SK-N-SH (cell line): ENCODE measurements at regions not wholly inside any gene's neighbourhood (a gene's known extent, or its start where the extent isn't known, plus 50 kb on each side); places are given as distances from the start of the nearest gene placed in this dataset.
A peak's percentile ranks its signal among the peaks of the same experiment; 100 is the strongest.

ENCODE experiments used
- CTCF ChIA-PET: fragments of 300-600, 350-600 bp; formaldehyde crosslinking; extraction: SDS; loops from one replicate; lab custom pipeline; 2021; lab: Yijun Ruan, JAX
- POLR2A ChIA-PET: fragments of 350-600 bp; sonication (Branson Sonifier 250); formaldehyde crosslinking; extraction: SDS; loops from one replicate; lab custom pipeline; 2020; ENCODE audit warnings: antibody characterized with exemption, inconsistent platforms; lab: Yijun Ruan, JAX
- DNase-seq: peaks from one replicate; pipeline ENCODE4 v3.0.0; 2012
- H2AFZ ChIP-seq: fragments of 200-600 bp; sonication (generic); 2 replicates; pipeline ENCODE4 v1.8.1; 2016; ENCODE audit warnings: antibody characterized with exemption, mild to moderate bottlenecking, low read depth
- H3F3A ChIP-seq: fragments of 200-600 bp; sonication (generic); replicated peaks from 2 replicates; pipeline ENCODE3; 2016; ENCODE audit warnings: antibody characterized with exemption, mild to moderate bottlenecking; ENCODE audit not compliant: insufficient read depth
- H3K27ac ChIP-seq, 2 experiments: fragments of 200-500 bp in 1 of 2; fragments of 200-600 bp in 1 of 2; sonication (Bioruptor generic) in 1 of 2; sonication (generic), shearing (Covaris generic) in 1 of 2; 2 replicates each; pipeline versions ENCODE4 v1.5.1 to v1.6.1; 2014 to 2016; ENCODE audit warnings: low read depth in 2 of 2, inconsistent platforms in 1 of 2, low read length in 1 of 2, mild to moderate bottlenecking in 1 of 2, mixed read lengths in 1 of 2
- H3K27me3 ChIP-seq: fragments of 200-600 bp; sonication (generic), shearing (Covaris generic); 2 replicates; pipeline ENCODE4 v1.6.1; 2016; ENCODE audit warnings: mixed run types; ENCODE audit not compliant: insufficient read depth
- H3K36me3 ChIP-seq, 2 experiments: fragments of 200-500 bp in 1 of 2; fragments of 200-600 bp in 1 of 2; sonication (Bioruptor generic) in 1 of 2; sonication (generic) in 1 of 2; replicated peaks in 1 of 2; 2 replicates each; pipeline versions ENCODE3 to v1.5.1; 2014 to 2016; ENCODE audit warnings: low read length in 1 of 2, mild to moderate bottlenecking in 1 of 2; ENCODE audit not compliant: insufficient read depth in 2 of 2, control insufficient read depth in 1 of 2
- H3K4me1 ChIP-seq, 2 experiments: fragments of 200-500 bp in 1 of 2; fragments of 200-600 bp in 1 of 2; sonication (Bioruptor generic) in 1 of 2; sonication (generic), shearing (Covaris generic) in 1 of 2; 2 replicates each; pipeline versions ENCODE4 v1.5.1 to v1.6.1; 2014 to 2016; ENCODE audit warnings: low read depth in 1 of 2, low read length in 1 of 2, mixed run types in 1 of 2; ENCODE audit not compliant: insufficient read depth in 2 of 2, control insufficient read depth in 1 of 2
- H3K4me2 ChIP-seq: fragments of 200-600 bp; sonication (generic), shearing (Covaris generic); 2 replicates; pipeline ENCODE4 v1.6.1; 2017; ENCODE audit warnings: mixed run types
- H3K4me3 ChIP-seq, 2 experiments: fragments of 200-500 bp in 1 of 2; fragments of 200-600 bp in 1 of 2; sonication (Bioruptor generic) in 1 of 2; sonication (generic), shearing (Covaris generic) in 1 of 2; 2 replicates each; pipeline versions ENCODE4 v1.5.1 to v1.8.1; 2014 to 2016; ENCODE audit warnings: low read depth in 2 of 2, inconsistent platforms in 1 of 2, low read length in 1 of 2, mild to moderate bottlenecking in 1 of 2, mixed read lengths in 1 of 2, moderate library complexity in 1 of 2
- H3K79me2 ChIP-seq: fragments of 200-600 bp; sonication (generic); 2 replicates; pipeline ENCODE4 v1.8.1; 2017; ENCODE audit warnings: mild to moderate bottlenecking; ENCODE audit not compliant: insufficient read depth
- H3K9ac ChIP-seq: fragments of 200-600 bp; sonication (generic); 2 replicates; pipeline ENCODE4 v1.6.1; 2017; ENCODE audit warnings: mixed run types
- H3K9me2 ChIP-seq: fragments of 200-600 bp; sonication (generic); 2 replicates; pipeline ENCODE4 v1.6.1; 2017; ENCODE audit warnings: mixed run types
- H3K9me3 ChIP-seq: fragments of 200-600 bp; sonication (generic); 2 replicates; pipeline ENCODE4 v1.6.1; 2017; ENCODE audit warnings: mixed run types, mild to moderate bottlenecking, moderate library complexity
- H4K20me1 ChIP-seq: fragments of 200-600 bp; sonication (generic); 2 replicates; pipeline ENCODE4 v1.6.1; 2017; ENCODE audit warnings: mild to moderate bottlenecking, mixed run types; ENCODE audit not compliant: insufficient read depth
- ELF1 ChIP-seq: IDR thresholded peaks from 2 replicates; pipeline ENCODE4 v1.4.0; 2012
- EP300 ChIP-seq, 2 experiments: IDR thresholded peaks; 2 replicates each; pipeline versions ENCODE4 v1.4.0 to v1.6.1; 2012; ENCODE audit warnings: borderline replicate concordance in 1 of 2, low read depth in 1 of 2, low read length in 1 of 2
- EZH2phosphoT487 ChIP-seq: fragments of 200-600 bp; sonication (generic); IDR thresholded peaks from 2 replicates; pipeline ENCODE4 v1.6.1; 2017; ENCODE audit warnings: low read depth, mixed run types, mild to moderate bottlenecking, antibody characterized with exemption, moderate library complexity, borderline replicate concordance
- FOSL2 ChIP-seq: IDR thresholded peaks from 2 replicates; pipeline ENCODE4 v1.4.0; 2012; ENCODE audit warnings: low read depth, mild to moderate bottlenecking, moderate library complexity, borderline replicate concordance
- FOXM1 ChIP-seq: IDR thresholded peaks from 2 replicates; pipeline ENCODE4 v1.4.0; 2012; ENCODE audit warnings: low read depth, mild to moderate bottlenecking
- JUND ChIP-seq: IDR thresholded peaks from 2 replicates; pipeline ENCODE4 v1.4.0; 2012
- MXI1 ChIP-seq: IDR thresholded peaks from 2 replicates; pipeline ENCODE4 v1.6.1; 2012; ENCODE audit warnings: mild to moderate bottlenecking, low read depth, low read length, improper control_type of control experiment
- POLR2AphosphoS5 ChIP-seq: IDR thresholded peaks from 2 replicates; pipeline ENCODE4 v1.6.1; 2012; ENCODE audit warnings: low read depth, low read length
- RCOR1 ChIP-seq: fragments of 150-350 bp; IDR thresholded peaks from 2 replicates; pipeline ENCODE4 v1.6.1; 2017; ENCODE audit warnings: antibody characterized with exemption, low read length
- RFX5 ChIP-seq: IDR thresholded peaks from 2 replicates; pipeline ENCODE4 v1.6.1; 2012; ENCODE audit warnings: mild to moderate bottlenecking, improper control_type of control experiment, low read length
- SIN3A ChIP-seq: IDR thresholded peaks from 2 replicates; pipeline ENCODE4 v1.6.1; 2012; ENCODE audit warnings: low read depth, mild to moderate bottlenecking, low read length, moderate library complexity, borderline replicate concordance
- SMC3 ChIP-seq: IDR thresholded peaks from 2 replicates; pipeline ENCODE4 v1.6.1; 2012; ENCODE audit warnings: low read depth, low read length, improper control_type of control experiment
- TCF12 ChIP-seq: IDR thresholded peaks from 2 replicates; pipeline ENCODE4 v1.4.0; 2012
- YY1 ChIP-seq: IDR thresholded peaks from 2 replicates; pipeline ENCODE4 v1.4.0; 2012; ENCODE audit warnings: low read depth, mild to moderate bottlenecking
- WGBS: methylation state at CpG from one replicate; pipeline ENCODE4 v1.1.6; 2017; ENCODE audit warnings: low lambda C conversion rate; 5-methylcytosine and 5-hydroxymethylcytosine counted together
- TF ChIP-seq, protein P1 (sequence below): fragments of 200-600 bp; sonication (generic); IDR thresholded peaks from 2 replicates; pipeline ENCODE4 v1.6.1; 2017; ENCODE audit warnings: antibody characterized with exemption, mild to moderate bottlenecking, moderate library complexity
- TF ChIP-seq, protein P2 (sequence below): IDR thresholded peaks from 2 replicates; pipeline ENCODE4 v1.6.1; 2012; ENCODE audit warnings: mild to moderate bottlenecking, low read depth, low read length, moderate library complexity
- TF ChIP-seq, protein P3 (sequence below): fragments of 150-350 bp; IDR thresholded peaks from 2 replicates; pipeline ENCODE4 v1.6.1; 2017; ENCODE audit warnings: antibody characterized with exemption, low read length, low read depth, borderline replicate concordance
- TF ChIP-seq, protein P4 (sequence below): IDR thresholded peaks from 2 replicates; pipeline ENCODE4 v1.4.0; 2012; ENCODE audit warnings: low read depth, borderline replicate concordance
- TF ChIP-seq, protein P5 (sequence below): IDR thresholded peaks from 2 replicates; pipeline ENCODE4 v1.4.0; 2012; ENCODE audit warnings: low read depth, borderline replicate concordance
- TF ChIP-seq, protein P6 (sequence below): fragments of 150-350 bp; IDR thresholded peaks from 2 replicates; pipeline ENCODE4 v1.6.1; 2016; ENCODE audit warnings: mild to moderate bottlenecking, low read depth, low read length
- TF ChIP-seq, protein P7 (sequence below): IDR thresholded peaks from 2 replicates; pipeline ENCODE4; 2012

DNA sequence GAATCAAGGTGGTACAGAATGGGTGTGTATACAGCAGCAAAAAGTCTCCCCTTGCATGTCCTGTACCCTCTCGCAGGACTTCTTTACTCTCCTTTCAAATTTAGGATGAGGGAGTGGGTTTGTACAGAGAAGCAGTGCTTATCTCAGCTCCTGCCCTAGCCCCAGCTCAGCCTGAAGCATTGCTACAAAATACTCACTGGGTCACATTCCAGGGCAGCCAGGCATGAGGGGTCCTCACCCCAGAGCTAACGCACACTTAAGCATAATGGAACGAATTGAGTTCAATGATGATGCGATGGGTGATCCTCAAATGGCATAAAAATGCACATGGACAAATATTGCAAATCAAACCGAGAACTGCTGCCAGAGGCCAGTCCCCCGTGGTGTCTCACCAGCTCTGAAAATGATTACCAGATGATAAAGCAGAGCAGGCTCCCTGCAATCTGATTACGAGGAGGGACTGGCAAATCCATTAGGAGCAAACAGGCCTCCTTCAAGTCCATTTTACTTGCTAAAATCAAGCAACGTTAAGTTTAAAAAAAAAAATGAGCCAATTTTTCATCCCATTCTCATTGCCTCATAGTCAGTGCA lies 231.6 kb upstream of the TAS2R1 start:
- no peaks in the 10 kb centered on the region for H3K79me2 ChIP-seq
- H2AFZ ChIP-seq: no peak overlapping the region
- H3K4me2 ChIP-seq: no peak overlapping the region
- peaks cover 12% of the 10 kb centered on the region; the same call in 1 of the 2 replicates for H3K9me3 ChIP-seq
- no peaks in the 10 kb centered on the region for H4K20me1 ChIP-seq
- peaks cover 0 to 18% of the 10 kb centered on the region in 2 experiments; a peak in 2 of 4 replicates for H3K4me1 ChIP-seq
- H3K27ac ChIP-seq: peak overlapping the region in 1 of 2 experiments; percentile 90; a peak in 2 of 4 replicates
- WGBS: 6% methylated on average over 8 of the region's 8 CpGs
- no peaks in the 10 kb centered on the region for H3K27me3 ChIP-seq
- H3K9ac ChIP-seq: no peak overlapping the region
- DNase-seq: peak; percentile 79
- ChIA-PET POLR2A (interaction anchor here (0.6 to 1.3 kb wide), 4 partner anchors 36 to 371 kb away, joined by 3 to 4 read pairs (median 4); no protein-coding TSS in a partner anchor), CTCF (interaction anchor here (0.7 to 2.8 kb wide), 6 partner anchors 12 to 371 kb away, joined by 3 to 10 read pairs (median 4); no protein-coding TSS in a partner anchor)
- no peaks in the 10 kb centered on the region for H3F3A ChIP-seq
- H3K4me3 ChIP-seq: no peak overlapping the region
- H3K36me3 ChIP-seq: no peaks in the 10 kb centered on the region
- H3K9me2 ChIP-seq: no peaks in the 10 kb centered on the region
- TF ChIP-seq EZH2phosphoT487 (no peak), RFX5 (no peak), JUND (no peak), FOXM1 (no peak), YY1 (no peak), SIN3A (no peak), TCF12 (peak; percentile 50), ELF1 (no peak), EP300 (IDR thresholded peaks at IDR 0.05; ENCODE audit: borderline replicate concordance in 1 of 2, low read depth in 1 of 2, low read length in 1 of 2) (peak in 1 of 2 experiments; percentile 97; a peak in 2 of 4 replicates), MXI1 (peak; percentile 72; the same call in 1 of the 2 replicates), SMC3 (no peak), FOSL2 (no peak), POLR2AphosphoS5 (no peak), RCOR1 (peak; percentile 94)
- TF ChIP-seq, protein P1, sequence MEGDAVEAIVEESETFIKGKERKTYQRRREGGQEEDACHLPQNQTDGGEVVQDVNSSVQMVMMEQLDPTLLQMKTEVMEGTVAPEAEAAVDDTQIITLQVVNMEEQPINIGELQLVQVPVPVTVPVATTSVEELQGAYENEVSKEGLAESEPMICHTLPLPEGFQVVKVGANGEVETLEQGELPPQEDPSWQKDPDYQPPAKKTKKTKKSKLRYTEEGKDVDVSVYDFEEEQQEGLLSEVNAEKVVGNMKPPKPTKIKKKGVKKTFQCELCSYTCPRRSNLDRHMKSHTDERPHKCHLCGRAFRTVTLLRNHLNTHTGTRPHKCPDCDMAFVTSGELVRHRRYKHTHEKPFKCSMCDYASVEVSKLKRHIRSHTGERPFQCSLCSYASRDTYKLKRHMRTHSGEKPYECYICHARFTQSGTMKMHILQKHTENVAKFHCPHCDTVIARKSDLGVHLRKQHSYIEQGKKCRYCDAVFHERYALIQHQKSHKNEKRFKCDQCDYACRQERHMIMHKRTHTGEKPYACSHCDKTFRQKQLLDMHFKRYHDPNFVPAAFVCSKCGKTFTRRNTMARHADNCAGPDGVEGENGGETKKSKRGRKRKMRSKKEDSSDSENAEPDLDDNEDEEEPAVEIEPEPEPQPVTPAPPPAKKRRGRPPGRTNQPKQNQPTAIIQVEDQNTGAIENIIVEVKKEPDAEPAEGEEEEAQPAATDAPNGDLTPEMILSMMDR: no peak
- TF ChIP-seq, protein P2, sequence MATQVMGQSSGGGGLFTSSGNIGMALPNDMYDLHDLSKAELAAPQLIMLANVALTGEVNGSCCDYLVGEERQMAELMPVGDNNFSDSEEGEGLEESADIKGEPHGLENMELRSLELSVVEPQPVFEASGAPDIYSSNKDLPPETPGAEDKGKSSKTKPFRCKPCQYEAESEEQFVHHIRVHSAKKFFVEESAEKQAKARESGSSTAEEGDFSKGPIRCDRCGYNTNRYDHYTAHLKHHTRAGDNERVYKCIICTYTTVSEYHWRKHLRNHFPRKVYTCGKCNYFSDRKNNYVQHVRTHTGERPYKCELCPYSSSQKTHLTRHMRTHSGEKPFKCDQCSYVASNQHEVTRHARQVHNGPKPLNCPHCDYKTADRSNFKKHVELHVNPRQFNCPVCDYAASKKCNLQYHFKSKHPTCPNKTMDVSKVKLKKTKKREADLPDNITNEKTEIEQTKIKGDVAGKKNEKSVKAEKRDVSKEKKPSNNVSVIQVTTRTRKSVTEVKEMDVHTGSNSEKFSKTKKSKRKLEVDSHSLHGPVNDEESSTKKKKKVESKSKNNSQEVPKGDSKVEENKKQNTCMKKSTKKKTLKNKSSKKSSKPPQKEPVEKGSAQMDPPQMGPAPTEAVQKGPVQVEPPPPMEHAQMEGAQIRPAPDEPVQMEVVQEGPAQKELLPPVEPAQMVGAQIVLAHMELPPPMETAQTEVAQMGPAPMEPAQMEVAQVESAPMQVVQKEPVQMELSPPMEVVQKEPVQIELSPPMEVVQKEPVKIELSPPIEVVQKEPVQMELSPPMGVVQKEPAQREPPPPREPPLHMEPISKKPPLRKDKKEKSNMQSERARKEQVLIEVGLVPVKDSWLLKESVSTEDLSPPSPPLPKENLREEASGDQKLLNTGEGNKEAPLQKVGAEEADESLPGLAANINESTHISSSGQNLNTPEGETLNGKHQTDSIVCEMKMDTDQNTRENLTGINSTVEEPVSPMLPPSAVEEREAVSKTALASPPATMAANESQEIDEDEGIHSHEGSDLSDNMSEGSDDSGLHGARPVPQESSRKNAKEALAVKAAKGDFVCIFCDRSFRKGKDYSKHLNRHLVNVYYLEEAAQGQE: no peak
- TF ChIP-seq, protein P3, sequence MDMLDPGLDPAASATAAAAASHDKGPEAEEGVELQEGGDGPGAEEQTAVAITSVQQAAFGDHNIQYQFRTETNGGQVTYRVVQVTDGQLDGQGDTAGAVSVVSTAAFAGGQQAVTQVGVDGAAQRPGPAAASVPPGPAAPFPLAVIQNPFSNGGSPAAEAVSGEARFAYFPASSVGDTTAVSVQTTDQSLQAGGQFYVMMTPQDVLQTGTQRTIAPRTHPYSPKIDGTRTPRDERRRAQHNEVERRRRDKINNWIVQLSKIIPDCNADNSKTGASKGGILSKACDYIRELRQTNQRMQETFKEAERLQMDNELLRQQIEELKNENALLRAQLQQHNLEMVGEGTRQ: no peak
- TF ChIP-seq, protein P4, sequence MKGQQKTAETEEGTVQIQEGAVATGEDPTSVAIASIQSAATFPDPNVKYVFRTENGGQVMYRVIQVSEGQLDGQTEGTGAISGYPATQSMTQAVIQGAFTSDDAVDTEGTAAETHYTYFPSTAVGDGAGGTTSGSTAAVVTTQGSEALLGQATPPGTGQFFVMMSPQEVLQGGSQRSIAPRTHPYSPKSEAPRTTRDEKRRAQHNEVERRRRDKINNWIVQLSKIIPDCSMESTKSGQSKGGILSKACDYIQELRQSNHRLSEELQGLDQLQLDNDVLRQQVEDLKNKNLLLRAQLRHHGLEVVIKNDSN: no peak
- TF ChIP-seq, protein P5, sequence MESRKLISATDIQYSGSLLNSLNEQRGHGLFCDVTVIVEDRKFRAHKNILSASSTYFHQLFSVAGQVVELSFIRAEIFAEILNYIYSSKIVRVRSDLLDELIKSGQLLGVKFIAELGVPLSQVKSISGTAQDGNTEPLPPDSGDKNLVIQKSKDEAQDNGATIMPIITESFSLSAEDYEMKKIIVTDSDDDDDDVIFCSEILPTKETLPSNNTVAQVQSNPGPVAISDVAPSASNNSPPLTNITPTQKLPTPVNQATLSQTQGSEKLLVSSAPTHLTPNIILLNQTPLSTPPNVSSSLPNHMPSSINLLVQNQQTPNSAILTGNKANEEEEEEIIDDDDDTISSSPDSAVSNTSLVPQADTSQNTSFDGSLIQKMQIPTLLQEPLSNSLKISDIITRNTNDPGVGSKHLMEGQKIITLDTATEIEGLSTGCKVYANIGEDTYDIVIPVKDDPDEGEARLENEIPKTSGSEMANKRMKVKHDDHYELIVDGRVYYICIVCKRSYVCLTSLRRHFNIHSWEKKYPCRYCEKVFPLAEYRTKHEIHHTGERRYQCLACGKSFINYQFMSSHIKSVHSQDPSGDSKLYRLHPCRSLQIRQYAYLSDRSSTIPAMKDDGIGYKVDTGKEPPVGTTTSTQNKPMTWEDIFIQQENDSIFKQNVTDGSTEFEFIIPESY: no peak
- TF ChIP-seq, protein P6, sequence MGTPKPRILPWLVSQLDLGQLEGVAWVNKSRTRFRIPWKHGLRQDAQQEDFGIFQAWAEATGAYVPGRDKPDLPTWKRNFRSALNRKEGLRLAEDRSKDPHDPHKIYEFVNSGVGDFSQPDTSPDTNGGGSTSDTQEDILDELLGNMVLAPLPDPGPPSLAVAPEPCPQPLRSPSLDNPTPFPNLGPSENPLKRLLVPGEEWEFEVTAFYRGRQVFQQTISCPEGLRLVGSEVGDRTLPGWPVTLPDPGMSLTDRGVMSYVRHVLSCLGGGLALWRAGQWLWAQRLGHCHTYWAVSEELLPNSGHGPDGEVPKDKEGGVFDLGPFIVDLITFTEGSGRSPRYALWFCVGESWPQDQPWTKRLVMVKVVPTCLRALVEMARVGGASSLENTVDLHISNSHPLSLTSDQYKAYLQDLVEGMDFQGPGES: no peak
- TF ChIP-seq, protein P7, sequence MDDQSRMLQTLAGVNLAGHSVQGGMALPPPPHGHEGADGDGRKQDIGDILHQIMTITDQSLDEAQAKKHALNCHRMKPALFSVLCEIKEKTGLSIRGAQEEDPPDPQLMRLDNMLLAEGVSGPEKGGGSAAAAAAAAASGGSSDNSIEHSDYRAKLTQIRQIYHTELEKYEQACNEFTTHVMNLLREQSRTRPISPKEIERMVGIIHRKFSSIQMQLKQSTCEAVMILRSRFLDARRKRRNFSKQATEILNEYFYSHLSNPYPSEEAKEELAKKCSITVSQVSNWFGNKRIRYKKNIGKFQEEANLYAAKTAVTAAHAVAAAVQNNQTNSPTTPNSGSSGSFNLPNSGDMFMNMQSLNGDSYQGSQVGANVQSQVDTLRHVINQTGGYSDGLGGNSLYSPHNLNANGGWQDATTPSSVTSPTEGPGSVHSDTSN: no peak
